ENCODE measurements at regions not wholly inside any gene's neighbourhood (a gene's known extent, or its start where the extent isn't known, plus 50 kb on each side); places are given as distances from the start of the nearest gene placed in this dataset.

GRCh38 chr4:184328022-184328736 lies 110.5 kb upstream of the ENPP6 start:
- intact Hi-C loops (cut with micrococcal nuclease; ENCODE audit: unreplicated experiment), result loop anchor here (1.0 kb wide), 3 partner anchors 9 to 19 kb away; no protein-coding TSS in a partner anchor
- Histone ChIP-seq H3K4me3 (no peak overlapping the region), H3K79me2 (ENCODE audit: control insufficient read depth, insufficient read depth, low read length) (peaks cover 4% of the 10 kb centered on the region), H3K27ac (ENCODE audit: control insufficient read depth, insufficient read depth) (peak overlapping the region; percentile 90), H4K20me1 (ENCODE audit: control insufficient read depth, insufficient read depth) (no peaks in the 10 kb centered on the region), H3K9ac (ENCODE audit: control insufficient read depth, insufficient read depth, low read length) (peak overlapping the region; percentile 69), H3K4me1 (ENCODE audit: control insufficient read depth, insufficient read depth, low read length) (peaks cover 44% of the 10 kb centered on the region), H3K36me3 (ENCODE audit: control insufficient read depth in 2 of 2, insufficient read depth in 2 of 2, low read length in 1 of 2) (no peaks in the 10 kb centered on the region), H2AFZ (ENCODE audit: control insufficient read depth, low read depth, low read length) (peak overlapping the region; percentile 70), H3K9me3 (replicated peaks; ENCODE audit: control insufficient read depth, insufficient read depth, low read length) (peaks cover 4% of the 10 kb centered on the region), H3K4me2 (ENCODE audit: control insufficient read depth, insufficient read depth) (peak overlapping the region; percentile 58), H3K27me3 (replicated peaks in 1 of 2; ENCODE audit: control insufficient read depth in 2 of 2, insufficient read depth in 2 of 2, low read length in 1 of 2) (no peaks in the 10 kb centered on the region)
- ChIA-PET CTCF (interaction anchor here (1.4 to 8.3 kb wide), 8 partner anchors 8 to 63 kb away, joined by 5 to 166 read pairs (median 20); no protein-coding TSS in a partner anchor), POLR2A (interaction anchor here (0.6 to 19.0 kb wide), 16 partner anchors 8 to 666 kb away, joined by 3 to 445 read pairs (median 6); no protein-coding TSS in a partner anchor), RAD21 (ENCODE audit: unreplicated experiment) (interaction anchor here (0.9 to 16.2 kb wide), 21 partner anchors 8 to 320 kb away, joined by 3 to 419 read pairs (median 4); partner anchors contain the start of gene IRF2), SMC1A (ENCODE audit: uncharacterized antibody, unreplicated experiment) (interaction anchor here (0.9 to 10.7 kb wide), 20 partner anchors 9 to 208 kb away, joined by 3 to 411 read pairs (median 8); no protein-coding TSS in a partner anchor)
- peak; percentile 91 for FAIRE-seq
- no TSS peak for BruUV-seq (replicated peaks)
- in situ Hi-C loops (cut with MboI), result no loop called here
- DNase-seq (ENCODE audit: low read depth, low spot score), result peak; percentile 97
- under 1% methylated on average over 7 of the region's 7 CpGs for WGBS (ENCODE audit: insufficient coverage, insufficient replicate concordance, low lambda C conversion rate, missing lambda C conversion rate)
- ATAC-seq, result peak; percentile 84
- TF ChIP-seq, protein P1, sequence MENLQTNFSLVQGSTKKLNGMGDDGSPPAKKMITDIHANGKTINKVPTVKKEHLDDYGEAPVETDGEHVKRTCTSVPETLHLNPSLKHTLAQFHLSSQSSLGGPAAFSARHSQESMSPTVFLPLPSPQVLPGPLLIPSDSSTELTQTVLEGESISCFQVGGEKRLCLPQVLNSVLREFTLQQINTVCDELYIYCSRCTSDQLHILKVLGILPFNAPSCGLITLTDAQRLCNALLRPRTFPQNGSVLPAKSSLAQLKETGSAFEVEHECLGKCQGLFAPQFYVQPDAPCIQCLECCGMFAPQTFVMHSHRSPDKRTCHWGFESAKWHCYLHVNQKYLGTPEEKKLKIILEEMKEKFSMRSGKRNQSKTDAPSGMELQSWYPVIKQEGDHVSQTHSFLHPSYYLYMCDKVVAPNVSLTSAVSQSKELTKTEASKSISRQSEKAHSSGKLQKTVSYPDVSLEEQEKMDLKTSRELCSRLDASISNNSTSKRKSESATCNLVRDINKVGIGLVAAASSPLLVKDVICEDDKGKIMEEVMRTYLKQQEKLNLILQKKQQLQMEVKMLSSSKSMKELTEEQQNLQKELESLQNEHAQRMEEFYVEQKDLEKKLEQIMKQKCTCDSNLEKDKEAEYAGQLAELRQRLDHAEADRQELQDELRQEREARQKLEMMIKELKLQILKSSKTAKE (IDR thresholded peaks at IDR 0.05; ENCODE audit: low read depth, poor library complexity, severe bottlenecking), result peak; percentile 93
- peak; percentile 61; the same call in 1 of the 2 replicates for TF ChIP-seq PML (IDR thresholded peaks at IDR 0.05; ENCODE audit: low read length)
- peak; percentile 37 for TF ChIP-seq SMARCA5 (IDR thresholded peaks at IDR 0.05)
- TF ChIP-seq TCF12 (IDR thresholded peaks at IDR 0.05; ENCODE audit: low read depth, low read length), result peak; percentile 87
- peak; percentile 71 for TF ChIP-seq CHD2 (IDR thresholded peaks at IDR 0.05; ENCODE audit: borderline replicate concordance, low read depth, low read length)
- 0 out of 2 replicates have a peak, but pooled peaks have one; percentile 3 for TF ChIP-seq SPI1 (IDR thresholded peaks at IDR 0.05; ENCODE audit: borderline replicate concordance, insufficient read depth, low read depth, low read length)
- no peak for TF ChIP-seq MYB (IDR thresholded peaks at IDR 0.05; ENCODE audit: borderline replicate concordance, low read depth, low read length)
- TF ChIP-seq RAD21 (IDR thresholded peaks at IDR 0.05; ENCODE audit: insufficient read depth, low read depth, low read length), result peak; percentile 40
- no peak for TF ChIP-seq NR2C1 (IDR thresholded peaks at IDR 0.05)
- TF ChIP-seq RCOR1 (conservative IDR thresholded peaks at IDR 0.05; ENCODE audit: low read depth, low read length), result no peak
- TF ChIP-seq SREBF2 (IDR thresholded peaks at IDR 0.05; ENCODE audit: low read length), result no peak
- peak; percentile 70 for TF ChIP-seq MLLT1 (IDR thresholded peaks at IDR 0.05)
- TF ChIP-seq CREB1 (IDR thresholded peaks at IDR 0.05; ENCODE audit: low read depth), result peak; percentile 57; the same call in 1 of the 2 replicates
- TF ChIP-seq NBN (IDR thresholded peaks at IDR 0.05), result peak; percentile 80
- no peak for TF ChIP-seq CUX1 (IDR thresholded peaks at IDR 0.05; ENCODE audit: insufficient replicate concordance, low read depth, low read length)
